GM23338 (cell line): ENCODE measurements at regions not wholly inside any gene's neighbourhood (a gene's known extent, or its start where the extent isn't known, plus 50 kb on each side); places are given as distances from the start of the nearest gene placed in this dataset.

ENCODE experiments used
- ATAC-seq: fragments of 200-7000 bp; cut with Tn5 transposase; 3 replicates; pipeline ENCODE4 v1.9.1; 2020
- DNase-seq: peaks from one replicate; pipeline ENCODE4 v3.0.0-alpha.2; 2015; ENCODE audit warnings: low spot score
- H2AFZ ChIP-seq: fragments of 200-600 bp; sonication (generic); 2 replicates; pipeline ENCODE4 v1.8.0; 2016; ENCODE audit warnings: antibody characterized with exemption, mild to moderate bottlenecking, moderate library complexity
- H3F3A ChIP-seq: fragments of 200-600 bp; sonication (generic); replicated peaks from 2 replicates; pipeline ENCODE4 v1.8.0; 2017; ENCODE audit warnings: antibody characterized with exemption, mixed run types, low read depth
- H3K27ac ChIP-seq: fragments of 200-600 bp; sonication (generic); 2 replicates; pipeline ENCODE4 v1.6.1; 2016; ENCODE audit warnings: low read depth
- H3K27me3 ChIP-seq: fragments of 200-600 bp; sonication (generic); 2 replicates; pipeline ENCODE4 v1.8.0; 2016; ENCODE audit warnings: mild to moderate bottlenecking, mixed run types, moderate library complexity; ENCODE audit not compliant: insufficient read depth
- H3K36me3 ChIP-seq: fragments of 200-600 bp; sonication (generic); 2 replicates; pipeline ENCODE4 v1.8.0; 2016; ENCODE audit warnings: mild to moderate bottlenecking; ENCODE audit not compliant: insufficient read depth
- H3K4me1 ChIP-seq: fragments of 200-600 bp; sonication (generic); 2 replicates; pipeline ENCODE4 v1.8.0; 2016; ENCODE audit warnings: mild to moderate bottlenecking, moderate library complexity; ENCODE audit not compliant: insufficient read depth
- H3K4me2 ChIP-seq: fragments of 200-600 bp; sonication (generic); 2 replicates; pipeline ENCODE4 v1.7.1; 2017; ENCODE audit warnings: mixed run types
- H3K4me3 ChIP-seq: fragments of 200-600 bp; sonication (generic); 2 replicates; pipeline ENCODE4 v1.6.1; 2016; ENCODE audit warnings: mixed run types
- H3K79me2 ChIP-seq: fragments of 200-600 bp; sonication (generic); replicated peaks from 2 replicates; pipeline ENCODE4 v1.8.0; 2017; ENCODE audit warnings: mild to moderate bottlenecking; ENCODE audit not compliant: insufficient read depth
- H3K9me2 ChIP-seq: fragments of 200-600 bp; sonication (generic); 2 replicates; pipeline ENCODE4 v1.8.0; 2017; ENCODE audit not compliant: insufficient read depth
- H4K20me1 ChIP-seq: fragments of 200-600 bp; sonication (generic); replicated peaks from 2 replicates; pipeline ENCODE4 v1.8.0; 2017; ENCODE audit warnings: mild to moderate bottlenecking; ENCODE audit not compliant: insufficient read depth
- H3K27ac Mint-ChIP-seq: 2 replicates; pipeline ENCODE4 v1.8.0; 2020; ENCODE audit warnings: inconsistent platforms, mild to moderate bottlenecking, moderate library complexity, mixed read lengths
- H3K27me3 Mint-ChIP-seq: 3 replicates; pipeline ENCODE4 v1.8.0; 2022; ENCODE audit warnings: low read depth, mild to moderate bottlenecking, moderate library complexity, mixed read lengths, inconsistent platforms; ENCODE audit not compliant: insufficient read depth, poor library complexity
- H3K36me3 Mint-ChIP-seq: 3 replicates; pipeline ENCODE4 v1.8.0; 2021; ENCODE audit warnings: low read depth, mild to moderate bottlenecking, inconsistent platforms, moderate library complexity, mixed read lengths
- H3K4me1 Mint-ChIP-seq: 3 replicates; pipeline ENCODE4 v1.8.0; 2020; ENCODE audit warnings: mild to moderate bottlenecking, inconsistent platforms, mixed read lengths
- H3K4me3 Mint-ChIP-seq: 3 replicates; pipeline ENCODE4 v1.8.0; 2021; ENCODE audit warnings: moderate library complexity, mild to moderate bottlenecking, inconsistent platforms, mixed read lengths
- H3K9me3 Mint-ChIP-seq: 3 replicates; pipeline ENCODE4 v1.8.0; 2020; ENCODE audit warnings: moderate library complexity, mild to moderate bottlenecking, inconsistent platforms, mixed read lengths
- CREB1 ChIP-seq: fragments of 250-450 bp; sonication (Bioruptor Pico); IDR thresholded peaks from 2 replicates; pipeline ENCODE4 v1.5.0; 2020; ENCODE audit warnings: low read depth, mild to moderate bottlenecking, moderate library complexity
- CTCF ChIP-seq, 2 experiments: fragments of 200-600 bp in 1 of 2; sonication (generic) in 1 of 2; conservative IDR thresholded peaks; 2 replicates each; pipeline versions ENCODE4 v1.5.1 to v1.6.1; 2016 to 2017; ENCODE audit warnings: antibody characterized with exemption in 2 of 2, low read depth in 2 of 2, mild to moderate bottlenecking in 2 of 2, moderate library complexity in 1 of 2
- EZH2 ChIP-seq: fragments of 200-600 bp; sonication (generic); IDR thresholded peaks from one replicate; pipeline ENCODE4 v1.8.0; 2017; ENCODE audit warnings: antibody characterized with exemption, mild to moderate bottlenecking, low read depth; ENCODE audit not compliant: unreplicated experiment
- JUNB ChIP-seq: IDR thresholded peaks from one replicate; pipeline ENCODE4 v1.6.1; 2016; ENCODE audit warnings: antibody characterized with exemption; ENCODE audit not compliant: unreplicated experiment
- NANOG ChIP-seq: IDR thresholded peaks from 2 replicates; pipeline ENCODE4 v1.6.1; 2016; ENCODE audit warnings: antibody characterized with exemption, borderline replicate concordance
- POLR2AphosphoS5 ChIP-seq: IDR thresholded peaks from 2 replicates; pipeline ENCODE4 v1.6.1; 2016; ENCODE audit warnings: antibody characterized with exemption, low read depth
- REST ChIP-seq: IDR thresholded peaks from one replicate; pipeline ENCODE4 v1.6.1; 2018; ENCODE audit warnings: antibody characterized with exemption; ENCODE audit not compliant: unreplicated experiment
- STAT1 ChIP-seq: IDR thresholded peaks from one replicate; pipeline ENCODE4 v1.6.1; 2016; ENCODE audit warnings: antibody characterized with exemption; ENCODE audit not compliant: unreplicated experiment
- ZNF114 ChIP-seq: fragments of 250-450 bp; sonication (Bioruptor Pico); IDR thresholded peaks from 2 replicates; pipeline ENCODE4 v1.5.0; 2020; ENCODE audit warnings: mild to moderate bottlenecking, moderate library complexity
- TF ChIP-seq, protein P1 (sequence below): IDR thresholded peaks from 2 replicates; pipeline ENCODE4 v1.6.1; 2016; ENCODE audit warnings: antibody characterized with exemption
- TF ChIP-seq, protein P2 (sequence below): fragments of 250-450 bp; sonication (Bioruptor Pico); IDR thresholded peaks from 2 replicates; pipeline ENCODE4 v1.5.0; 2020; ENCODE audit warnings: mild to moderate bottlenecking, moderate library complexity

GRCh38 chr11:112401036-112401769 lies 140.5 kb upstream of the PLET1 start (continued):
- TF ChIP-seq REST (no peak), POLR2AphosphoS5 (no peak), NANOG (no peak), ZNF114 (CRISPR knock-in tag) (no peak), CTCF (conservative IDR thresholded peaks at IDR 0.05; ENCODE audit: low read depth in 2 of 2) (no peak), EZH2 (no peak), JUNB (no peak), CREB1 (CRISPR knock-in tag) (no peak), STAT1 (no peak)
- TF ChIP-seq, protein P1, sequence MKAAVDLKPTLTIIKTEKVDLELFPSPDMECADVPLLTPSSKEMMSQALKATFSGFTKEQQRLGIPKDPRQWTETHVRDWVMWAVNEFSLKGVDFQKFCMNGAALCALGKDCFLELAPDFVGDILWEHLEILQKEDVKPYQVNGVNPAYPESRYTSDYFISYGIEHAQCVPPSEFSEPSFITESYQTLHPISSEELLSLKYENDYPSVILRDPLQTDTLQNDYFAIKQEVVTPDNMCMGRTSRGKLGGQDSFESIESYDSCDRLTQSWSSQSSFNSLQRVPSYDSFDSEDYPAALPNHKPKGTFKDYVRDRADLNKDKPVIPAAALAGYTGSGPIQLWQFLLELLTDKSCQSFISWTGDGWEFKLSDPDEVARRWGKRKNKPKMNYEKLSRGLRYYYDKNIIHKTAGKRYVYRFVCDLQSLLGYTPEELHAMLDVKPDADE: no peak

DNA sequence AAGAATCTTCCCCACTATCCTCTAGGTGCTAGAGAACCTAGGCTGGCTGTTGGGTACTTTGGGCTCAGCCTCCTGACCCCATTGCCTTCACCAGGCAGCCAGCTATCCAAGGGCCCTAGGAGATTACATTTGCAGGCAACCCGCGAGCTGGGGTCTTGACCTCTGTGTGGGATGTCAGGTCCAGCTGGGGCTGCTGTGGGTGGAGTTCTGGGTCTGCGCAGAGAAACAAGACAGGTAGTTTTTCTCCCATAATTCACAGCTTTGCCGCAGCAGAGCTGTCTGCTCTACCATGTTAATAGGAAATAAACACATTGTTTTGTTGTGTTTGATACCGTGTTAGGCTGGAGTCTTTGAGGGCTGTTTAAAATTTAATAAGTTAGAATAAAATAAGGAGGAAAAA lies 142.8 kb upstream of the PLET1 start:
- H3K36me3 ChIP-seq: no peaks in the 10 kb centered on the region
- ATAC-seq: no peak
- Mint-ChIP-seq H3K4me3 (no peak overlapping the region), H3K27me3 (peaks cover 4% of the 10 kb centered on the region), H3K27ac (no peak overlapping the region), H3K4me1 (peaks cover 5% of the 10 kb centered on the region), H3K36me3 (no peaks in the 10 kb centered on the region), H3K9me3 (no peaks in the 10 kb centered on the region)
- peaks cover 5% of the 10 kb centered on the region; the same call in 1 of the 2 replicates for H3K9me2 ChIP-seq
- no peaks in the 10 kb centered on the region for H3K4me1 ChIP-seq
- H3K27me3 ChIP-seq: no peaks in the 10 kb centered on the region
- H2AFZ ChIP-seq: no peak overlapping the region
- no peak overlapping the region for H3K27ac ChIP-seq
- H3K4me3 ChIP-seq: no peak overlapping the region
- no peak overlapping the region for H3K4me2 ChIP-seq
- no peaks in the 10 kb centered on the region for H3K79me2 ChIP-seq
- H3F3A ChIP-seq: no peaks in the 10 kb centered on the region
- H4K20me1 ChIP-seq: no peaks in the 10 kb centered on the region
- DNase-seq: no peak
- TF ChIP-seq, protein P2, sequence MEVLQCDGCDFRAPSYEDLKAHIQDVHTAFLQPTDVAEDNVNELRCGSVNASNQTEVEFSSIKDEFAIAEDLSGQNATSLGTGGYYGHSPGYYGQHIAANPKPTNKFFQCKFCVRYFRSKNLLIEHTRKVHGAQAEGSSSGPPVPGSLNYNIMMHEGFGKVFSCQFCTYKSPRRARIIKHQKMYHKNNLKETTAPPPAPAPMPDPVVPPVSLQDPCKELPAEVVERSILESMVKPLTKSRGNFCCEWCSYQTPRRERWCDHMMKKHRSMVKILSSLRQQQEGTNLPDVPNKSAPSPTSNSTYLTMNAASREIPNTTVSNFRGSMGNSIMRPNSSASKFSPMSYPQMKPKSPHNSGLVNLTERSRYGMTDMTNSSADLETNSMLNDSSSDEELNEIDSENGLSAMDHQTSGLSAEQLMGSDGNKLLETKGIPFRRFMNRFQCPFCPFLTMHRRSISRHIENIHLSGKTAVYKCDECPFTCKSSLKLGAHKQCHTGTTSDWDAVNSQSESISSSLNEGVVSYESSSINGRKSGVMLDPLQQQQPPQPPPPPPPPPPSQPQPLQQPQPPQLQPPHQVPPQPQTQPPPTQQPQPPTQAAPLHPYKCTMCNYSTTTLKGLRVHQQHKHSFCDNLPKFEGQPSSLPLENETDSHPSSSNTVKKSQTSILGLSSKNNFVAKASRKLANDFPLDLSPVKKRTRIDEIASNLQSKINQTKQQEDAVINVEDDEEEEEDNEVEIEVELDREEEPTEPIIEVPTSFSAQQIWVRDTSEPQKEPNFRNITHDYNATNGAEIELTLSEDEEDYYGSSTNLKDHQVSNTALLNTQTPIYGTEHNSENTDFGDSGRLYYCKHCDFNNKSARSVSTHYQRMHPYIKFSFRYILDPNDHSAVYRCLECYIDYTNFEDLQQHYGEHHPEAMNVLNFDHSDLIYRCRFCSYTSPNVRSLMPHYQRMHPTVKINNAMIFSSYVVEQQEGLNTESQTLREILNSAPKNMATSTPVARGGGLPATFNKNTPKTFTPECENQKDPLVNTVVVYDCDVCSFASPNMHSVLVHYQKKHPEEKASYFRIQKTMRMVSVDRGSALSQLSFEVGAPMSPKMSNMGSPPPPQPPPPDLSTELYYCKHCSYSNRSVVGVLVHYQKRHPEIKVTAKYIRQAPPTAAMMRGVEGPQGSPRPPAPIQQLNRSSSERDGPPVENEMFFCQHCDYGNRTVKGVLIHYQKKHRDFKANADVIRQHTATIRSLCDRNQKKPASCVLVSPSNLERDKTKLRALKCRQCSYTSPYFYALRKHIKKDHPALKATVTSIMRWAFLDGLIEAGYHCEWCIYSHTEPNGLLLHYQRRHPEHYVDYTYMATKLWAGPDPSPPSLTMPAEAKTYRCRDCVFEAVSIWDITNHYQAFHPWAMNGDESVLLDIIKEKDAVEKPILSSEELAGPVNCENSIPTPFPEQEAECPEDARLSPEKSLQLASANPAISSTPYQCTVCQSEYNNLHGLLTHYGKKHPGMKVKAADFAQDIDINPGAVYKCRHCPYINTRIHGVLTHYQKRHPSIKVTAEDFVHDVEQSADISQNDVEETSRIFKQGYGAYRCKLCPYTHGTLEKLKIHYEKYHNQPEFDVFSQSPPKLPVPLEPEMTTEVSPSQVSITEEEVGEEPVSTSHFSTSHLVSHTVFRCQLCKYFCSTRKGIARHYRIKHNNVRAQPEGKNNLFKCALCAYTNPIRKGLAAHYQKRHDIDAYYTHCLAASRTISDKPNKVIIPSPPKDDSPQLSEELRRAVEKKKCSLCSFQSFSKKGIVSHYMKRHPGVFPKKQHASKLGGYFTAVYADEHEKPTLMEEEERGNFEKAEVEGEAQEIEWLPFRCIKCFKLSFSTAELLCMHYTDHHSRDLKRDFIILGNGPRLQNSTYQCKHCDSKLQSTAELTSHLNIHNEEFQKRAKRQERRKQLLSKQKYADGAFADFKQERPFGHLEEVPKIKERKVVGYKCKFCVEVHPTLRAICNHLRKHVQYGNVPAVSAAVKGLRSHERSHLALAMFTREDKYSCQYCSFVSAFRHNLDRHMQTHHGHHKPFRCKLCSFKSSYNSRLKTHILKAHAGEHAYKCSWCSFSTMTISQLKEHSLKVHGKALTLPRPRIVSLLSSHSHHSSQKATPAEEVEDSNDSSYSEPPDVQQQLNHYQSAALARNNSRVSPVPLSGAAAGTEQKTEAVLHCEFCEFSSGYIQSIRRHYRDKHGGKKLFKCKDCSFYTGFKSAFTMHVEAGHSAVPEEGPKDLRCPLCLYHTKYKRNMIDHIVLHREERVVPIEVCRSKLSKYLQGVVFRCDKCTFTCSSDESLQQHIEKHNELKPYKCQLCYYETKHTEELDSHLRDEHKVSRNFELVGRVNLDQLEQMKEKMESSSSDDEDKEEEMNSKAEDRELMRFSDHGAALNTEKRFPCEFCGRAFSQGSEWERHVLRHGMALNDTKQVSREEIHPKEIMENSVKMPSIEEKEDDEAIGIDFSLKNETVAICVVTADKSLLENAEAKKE: no peak
- TF ChIP-seq ZNF114 (CRISPR knock-in tag): no peak
- no peak for TF ChIP-seq EZH2
- no peak for TF ChIP-seq CREB1 (CRISPR knock-in tag)
- no peak for TF ChIP-seq JUNB
